HG02840 (cell line): ENCODE measurements at regions not wholly inside any gene's neighbourhood (a gene's known extent, or its start where the extent isn't known, plus 50 kb on each side); places are given as distances from the start of the nearest gene placed in this dataset.

Experiments
- ATAC-seq: cut with Tn5 transposase; IDR thresholded peaks from one replicate; pipeline ENCODE4 v1.9.1; 2021; ENCODE audit warnings: mild to moderate bottlenecking, moderate library complexity, moderate number of reproducible peaks; ENCODE audit not compliant: unreplicated experiment, low FRiP score

- no peak for ATAC-seq
Observed at GRCh38 chr10:78905015-78905956, 163.5 kb upstream of the ZMIZ1 start.

GRCh38 chr10:78905957-78906308 lies 162.8 kb upstream of the ZMIZ1 start:
- no peak for ATAC-seq

GRCh38 chr10:78906734-78907390 lies 161.9 kb upstream of the ZMIZ1 start:
- no peak for ATAC-seq

GRCh38 chr10:78907551-78908211 lies 161.1 kb upstream of the ZMIZ1 start:
- no peak for ATAC-seq

- ATAC-seq, result no peak
Observed at GRCh38 chr10:78909221-78909620, 159.5 kb upstream of the ZMIZ1 start.

- no peak for ATAC-seq
Observed at GRCh38 chr10:78910021-78910420, 158.7 kb upstream of the ZMIZ1 start.

GRCh38 chr10:78910476-78910875 lies 158.3 kb upstream of the ZMIZ1 start:
- no peak for ATAC-seq

- ATAC-seq, result no peak
Observed at GRCh38 chr10:78910886-78911285, 157.9 kb upstream of the ZMIZ1 start.

GRCh38 chr10:78911533-78912340 lies 157.0 kb upstream of the ZMIZ1 start:
- ATAC-seq, result no peak

- no peak for ATAC-seq
Observed at GRCh38 chr10:78912361-78913218, 156.2 kb upstream of the ZMIZ1 start.

- no peak for ATAC-seq
Observed at GRCh38 chr10:78913219-78914059, 155.3 kb upstream of the ZMIZ1 start.

GRCh38 chr10:78914060-78914378 lies 154.7 kb upstream of the ZMIZ1 start:
- no peak for ATAC-seq

GRCh38 chr10:78914502-78915189 lies 154.1 kb upstream of the ZMIZ1 start:
- ATAC-seq, result no peak

- ATAC-seq, result no peak
Observed at GRCh38 chr10:78915190-78915518, 153.6 kb upstream of the ZMIZ1 start.

- ATAC-seq, result no peak
Observed at GRCh38 chr10:78916227-78916626, 152.5 kb upstream of the ZMIZ1 start.

- no peak for ATAC-seq
Observed at GRCh38 chr10:78919181-78919966, 149.4 kb upstream of the ZMIZ1 start.

GRCh38 chr10:78920011-78920410 lies 148.8 kb upstream of the ZMIZ1 start:
- no peak for ATAC-seq

GRCh38 chr10:78921895-78922294 lies 146.9 kb upstream of the ZMIZ1 start:
- no peak for ATAC-seq
